H9 (cell line): ENCODE measurements at regions not wholly inside any gene's neighbourhood (a gene's known extent, or its start where the extent isn't known, plus 50 kb on each side); places are given as distances from the start of the nearest gene placed in this dataset.

Experiments
- DNase-seq: peaks from one replicate; pipeline ENCODE4 v3.0.0-alpha.2; 2017
- H2AFZ ChIP-seq: one replicate; pipeline ENCODE4 v1.6.1; 2013; ENCODE audit warnings: mild to moderate bottlenecking, low read length, control low read depth, moderate library complexity
- H2AK5ac ChIP-seq: 2 replicates; pipeline ENCODE4 v1.6.1; 2013; ENCODE audit warnings: low read length, control low read depth, mixed read lengths; ENCODE audit not compliant: insufficient read length
- H2BK120ac ChIP-seq: one replicate; pipeline ENCODE4 v1.6.1; 2013; ENCODE audit warnings: low read depth, mild to moderate bottlenecking, low read length, control low read depth, inconsistent platforms; ENCODE audit not compliant: poor library complexity, severe bottlenecking
- H2BK12ac ChIP-seq: 2 replicates; pipeline ENCODE4 v1.6.1; 2013; ENCODE audit warnings: low read length, control low read depth, mixed read lengths, low read depth; ENCODE audit not compliant: insufficient read length
- H2BK15ac ChIP-seq: 2 replicates; pipeline ENCODE4 v1.6.1; 2013; ENCODE audit warnings: low read depth, low read length, control low read depth
- H2BK20ac ChIP-seq: one replicate; pipeline ENCODE4 v1.6.1; 2013; ENCODE audit warnings: low read depth, mild to moderate bottlenecking, low read length, control low read depth, inconsistent platforms; ENCODE audit not compliant: poor library complexity, severe bottlenecking
- H2BK5ac ChIP-seq: 2 replicates; pipeline ENCODE4 v1.6.1; 2013; ENCODE audit warnings: low read length, control low read depth, mixed read lengths; ENCODE audit not compliant: insufficient read length
- H3K14ac ChIP-seq: 2 replicates; pipeline ENCODE4 v1.6.1; 2013; ENCODE audit warnings: low read length, control low read depth; ENCODE audit not compliant: insufficient read depth
- H3K18ac ChIP-seq: 2 replicates; pipeline ENCODE4 v1.6.1; 2013; ENCODE audit warnings: low read depth, mild to moderate bottlenecking, mixed read lengths, low read length, control low read depth; ENCODE audit not compliant: insufficient read length
- H3K23ac ChIP-seq: 2 replicates; pipeline ENCODE4 v1.6.1; 2013; ENCODE audit warnings: low read length, control low read depth, mixed read lengths, low read depth; ENCODE audit not compliant: insufficient read length
- H3K23me2 ChIP-seq: 2 replicates; pipeline ENCODE4 v1.6.1; 2013; ENCODE audit warnings: low read depth, mild to moderate bottlenecking, mixed read lengths, low read length, control low read depth; ENCODE audit not compliant: insufficient read length, poor library complexity, severe bottlenecking
- H3K27ac ChIP-seq: 2 replicates; pipeline ENCODE4 v1.5.1; 2013; ENCODE audit warnings: low read length, control low read depth, mixed read lengths, low read depth; ENCODE audit not compliant: insufficient read length
- H3K27me3 ChIP-seq: 2 replicates; pipeline ENCODE4 v1.6.1; 2013; ENCODE audit warnings: low read length, control low read depth, inconsistent platforms; ENCODE audit not compliant: insufficient read depth
- H3K4ac ChIP-seq: 2 replicates; pipeline ENCODE4 v1.6.1; 2013; ENCODE audit warnings: low read depth, mild to moderate bottlenecking, control low read depth, inconsistent platforms, low read length, moderate library complexity
- H3K4me1 ChIP-seq: 2 replicates; pipeline ENCODE4 v1.6.1; 2013; ENCODE audit warnings: low read length, control low read depth, inconsistent platforms; ENCODE audit not compliant: insufficient read depth
- H3K4me2 ChIP-seq: 2 replicates; pipeline ENCODE4 v1.6.1; 2013; ENCODE audit warnings: low read length, control low read depth, mixed read lengths; ENCODE audit not compliant: insufficient read length, insufficient read depth
- H3K56ac ChIP-seq: 2 replicates; pipeline ENCODE4 v1.6.1; 2013; ENCODE audit warnings: low read depth, mild to moderate bottlenecking, mixed read lengths, low read length, control low read depth; ENCODE audit not compliant: insufficient read length
- H3K79me1 ChIP-seq: 2 replicates; pipeline ENCODE4 v1.6.1; 2013; ENCODE audit warnings: low read depth, mild to moderate bottlenecking, moderate library complexity, low read length, control low read depth, inconsistent platforms; ENCODE audit not compliant: insufficient read depth, poor library complexity, severe bottlenecking
- H3K79me2 ChIP-seq: 2 replicates; pipeline ENCODE4 v1.6.1; 2013; ENCODE audit warnings: low read length, control low read depth, inconsistent platforms; ENCODE audit not compliant: insufficient read depth
- H3K9ac ChIP-seq: 2 replicates; pipeline ENCODE4 v1.6.1; 2013; ENCODE audit warnings: low read length, control low read depth, mixed read lengths; ENCODE audit not compliant: insufficient read length; ENCODE audit errors: extremely low read depth
- H3K9me3 ChIP-seq: one replicate; pipeline ENCODE4 v1.6.1; 2013; ENCODE audit warnings: low read depth, low read length, inconsistent platforms; ENCODE audit not compliant: control insufficient read depth
- H3T11ph ChIP-seq: one replicate; pipeline ENCODE4 v1.6.1; 2013; ENCODE audit warnings: mild to moderate bottlenecking, low read length, control low read depth, inconsistent platforms
- H4K20me1 ChIP-seq: one replicate; pipeline ENCODE4 v1.6.1; 2013; ENCODE audit not compliant: control insufficient read depth, insufficient read length, insufficient read depth
- H4K5ac ChIP-seq: 2 replicates; pipeline ENCODE4 v1.6.1; 2013; ENCODE audit warnings: low read depth, mild to moderate bottlenecking, mixed read lengths, low read length, control low read depth; ENCODE audit not compliant: insufficient read length
- H4K8ac ChIP-seq: replicated peaks from 2 replicates; pipeline ENCODE4 v1.6.1; 2013; ENCODE audit warnings: low read length, control low read depth, mixed read lengths, low read depth; ENCODE audit not compliant: insufficient read length
- H4K91ac ChIP-seq: 2 replicates; pipeline ENCODE4 v1.6.1; 2013; ENCODE audit warnings: low read depth, mild to moderate bottlenecking, moderate library complexity, mixed read lengths, low read length, control low read depth; ENCODE audit not compliant: insufficient read length
- H3K27ac Mint-ChIP-seq, 3 experiments: 2 replicates in 2 of 3; 3 replicates in 1 of 3; pipeline ENCODE4 v1.8.0; 2020 to 2021; ENCODE audit warnings: mixed read lengths in 3 of 3, mild to moderate bottlenecking in 1 of 3, moderate library complexity in 1 of 3
- H3K27me3 Mint-ChIP-seq: 2 replicates; pipeline ENCODE4 v1.8.0; 2021; ENCODE audit warnings: low read depth, mild to moderate bottlenecking, moderate library complexity, mixed read lengths
- H3K36me3 Mint-ChIP-seq, 3 experiments: 2 replicates in 2 of 3; 3 replicates in 1 of 3; pipeline ENCODE4 v1.8.0; 2020 to 2021; ENCODE audit warnings: low read depth in 3 of 3, mixed read lengths in 3 of 3; ENCODE audit not compliant: insufficient read depth in 1 of 3
- H3K4me1 Mint-ChIP-seq, 2 experiments: 2 replicates each; pipeline ENCODE4 v1.8.0; 2020; ENCODE audit warnings: mixed read lengths in 2 of 2
- H3K4me3 Mint-ChIP-seq, 2 experiments: 2 replicates in 1 of 2; 3 replicates in 1 of 2; pipeline ENCODE4 v1.8.0; 2020 to 2021; ENCODE audit warnings: mild to moderate bottlenecking in 2 of 2, mixed read lengths in 2 of 2, moderate library complexity in 1 of 2
- H3K9me3 Mint-ChIP-seq, 2 experiments: 2 replicates in 1 of 2; 3 replicates in 1 of 2; pipeline ENCODE4 v1.8.0; 2020; ENCODE audit warnings: mild to moderate bottlenecking in 2 of 2, mixed read lengths in 2 of 2, moderate library complexity in 1 of 2
- WGBS: extraction: QIAGEN DNeasy Blood & Tissue Kit; methylation state at CpG from one replicate; pipeline ENCODE4 v1.1.7; 2013; ENCODE audit warnings: missing lambda C conversion rate, low lambda C conversion rate, mixed read lengths; ENCODE audit not compliant: insufficient read length; ENCODE audit errors: extremely low coverage; 5-methylcytosine and 5-hydroxymethylcytosine counted together
- TF ChIP-seq, protein P1 (sequence below): fragments of 200-600 bp; sonication (generic); conservative IDR thresholded peaks from 3 replicates; pipeline ENCODE4 v1.8.0; 2021; ENCODE audit warnings: antibody characterized with exemption, mild to moderate bottlenecking

DNA sequence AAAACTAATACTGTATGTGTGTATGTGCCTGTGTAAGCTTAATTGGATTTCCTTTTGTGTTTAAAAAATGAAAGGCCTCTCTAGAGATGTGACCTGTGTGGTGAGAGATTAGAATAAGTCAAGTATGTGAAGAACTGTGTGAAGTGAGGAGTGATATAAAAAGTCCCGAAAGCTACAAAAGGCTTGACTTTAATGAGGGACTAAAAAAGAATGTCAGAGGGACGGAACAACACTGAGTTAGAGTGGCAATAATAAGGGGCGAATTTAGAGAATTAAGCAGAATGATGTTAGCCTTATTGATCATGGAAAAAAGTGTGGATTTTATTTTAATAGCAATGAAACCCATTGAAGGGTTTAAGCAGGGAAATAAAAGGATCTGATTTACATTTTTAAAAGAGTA lies 1281.2 kb upstream of the ADGRB3 start:
- Histone ChIP-seq H3K4me1 (no peaks in the 10 kb centered on the region), H2BK12ac (no peak overlapping the region)
- no peak overlapping the region for H3K4me3 Mint-ChIP-seq

More for the DNA sequence above, 1281.2 kb upstream of the ADGRB3 start:
- no peak overlapping the region for H4K5ac ChIP-seq
- no peak overlapping the region for H2BK15ac ChIP-seq
- H2AK5ac ChIP-seq: no peak overlapping the region
- 0 out of 7 replicates have a peak overlapping the region, but pooled peaks of 1 of the 3 experiments have one; percentile 5 for H3K27ac Mint-ChIP-seq
- H4K20me1 ChIP-seq: no peaks in the 10 kb centered on the region
- H3K27me3 ChIP-seq: no peaks in the 10 kb centered on the region
- H3K23ac ChIP-seq: no peak overlapping the region
- H3K27me3 Mint-ChIP-seq: no peaks in the 10 kb centered on the region
- WGBS: no CpG with 5 or more reads among the region's 3 CpGs
- H3T11ph ChIP-seq: no peak overlapping the region
- H3K4me2 ChIP-seq: no peak overlapping the region
- no peak overlapping the region for H3K14ac ChIP-seq
- no peaks in the 10 kb centered on the region for H3K79me2 ChIP-seq
- no peaks in the 10 kb centered on the region for H3K9me3 Mint-ChIP-seq
- H4K8ac ChIP-seq: no peak overlapping the region
- H2AFZ ChIP-seq: no peak overlapping the region
- H3K4ac ChIP-seq: no peak overlapping the region
- H3K18ac ChIP-seq: no peak overlapping the region
- no peak overlapping the region for H3K27ac ChIP-seq
- no peaks in the 10 kb centered on the region for H3K23me2 ChIP-seq
- H3K56ac ChIP-seq: no peak overlapping the region
- H3K9me3 ChIP-seq: no peaks in the 10 kb centered on the region
- H3K79me1 ChIP-seq: no peaks in the 10 kb centered on the region
- no peak overlapping the region for H2BK120ac ChIP-seq
- H2BK5ac ChIP-seq: no peak overlapping the region
- H3K4me1 Mint-ChIP-seq: no peaks in the 10 kb centered on the region; a peak in 1 of 4 replicates
- H4K91ac ChIP-seq: no peak overlapping the region
- TF ChIP-seq, protein P1, sequence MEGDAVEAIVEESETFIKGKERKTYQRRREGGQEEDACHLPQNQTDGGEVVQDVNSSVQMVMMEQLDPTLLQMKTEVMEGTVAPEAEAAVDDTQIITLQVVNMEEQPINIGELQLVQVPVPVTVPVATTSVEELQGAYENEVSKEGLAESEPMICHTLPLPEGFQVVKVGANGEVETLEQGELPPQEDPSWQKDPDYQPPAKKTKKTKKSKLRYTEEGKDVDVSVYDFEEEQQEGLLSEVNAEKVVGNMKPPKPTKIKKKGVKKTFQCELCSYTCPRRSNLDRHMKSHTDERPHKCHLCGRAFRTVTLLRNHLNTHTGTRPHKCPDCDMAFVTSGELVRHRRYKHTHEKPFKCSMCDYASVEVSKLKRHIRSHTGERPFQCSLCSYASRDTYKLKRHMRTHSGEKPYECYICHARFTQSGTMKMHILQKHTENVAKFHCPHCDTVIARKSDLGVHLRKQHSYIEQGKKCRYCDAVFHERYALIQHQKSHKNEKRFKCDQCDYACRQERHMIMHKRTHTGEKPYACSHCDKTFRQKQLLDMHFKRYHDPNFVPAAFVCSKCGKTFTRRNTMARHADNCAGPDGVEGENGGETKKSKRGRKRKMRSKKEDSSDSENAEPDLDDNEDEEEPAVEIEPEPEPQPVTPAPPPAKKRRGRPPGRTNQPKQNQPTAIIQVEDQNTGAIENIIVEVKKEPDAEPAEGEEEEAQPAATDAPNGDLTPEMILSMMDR: no peak
- no peaks in the 10 kb centered on the region for H3K36me3 Mint-ChIP-seq
- no peak overlapping the region for H2BK20ac ChIP-seq
- H3K9ac ChIP-seq: no peak overlapping the region
- DNase-seq: no peak
